ENCODE measurements at regions not wholly inside any gene's neighbourhood (a gene's known extent, or its start where the extent isn't known, plus 50 kb on each side); places are given as distances from the start of the nearest gene placed in this dataset.

- WGBS, 2 experiments (ENCODE audit: insufficient coverage in 1 of 2, insufficient read length in 1 of 2), result 92 to 97% methylated on average over 12 to 24 of the region's 24 CpGs
- Mint-ChIP-seq H3K27me3 (ENCODE audit: insufficient read depth) (peaks cover 6% of the 10 kb centered on the region), H3K36me3 (ENCODE audit: low read depth) (no peaks in the 10 kb centered on the region), H3K4me3 (no peak overlapping the region), H3K4me1 (no peaks in the 10 kb centered on the region), H3K9me3 (peaks cover 1% of the 10 kb centered on the region), H3K27ac (no peak overlapping the region)
- Histone ChIP-seq H3K36me3 (ENCODE audit: control insufficient read depth, insufficient read depth, low read length) (no peaks in the 10 kb centered on the region), H3K4me3 (ENCODE audit: low read length) (no peak overlapping the region), H3K9ac (ENCODE audit: extremely low read depth, low read length, poor library complexity, severe bottlenecking) (no peak overlapping the region), H3K27ac (ENCODE audit: low read depth, low read length) (no peak overlapping the region), H3K27me3 (ENCODE audit: control insufficient read depth, insufficient read depth, low read length, poor library complexity, severe bottlenecking) (peaks cover 5% of the 10 kb centered on the region), H3K9me3 (ENCODE audit: control insufficient read depth, low read length) (no peaks in the 10 kb centered on the region), H3K4me1 (ENCODE audit: control insufficient read depth, insufficient read depth, low read length) (no peaks in the 10 kb centered on the region)
- TF ChIP-seq CTCF (conservative IDR thresholded peaks at IDR 0.05), result no peak
- DNase-seq, result no peak
These were observed 75.2 kb downstream of the YTHDF1 start for GRCh38 chr20:63140514-63141433.

GRCh38 chr20:63139837-63140236 is 76.1 kb downstream of the YTHDF1 start:
- Mint-ChIP-seq H3K9me3 (peaks cover 1% of the 10 kb centered on the region), H3K36me3 (ENCODE audit: low read depth) (no peaks in the 10 kb centered on the region), H3K27ac (no peak overlapping the region), H3K27me3 (ENCODE audit: insufficient read depth) (peaks cover 2% of the 10 kb centered on the region), H3K4me1 (no peaks in the 10 kb centered on the region), H3K4me3 (no peak overlapping the region)
- no peak overlapping the region for H3K4me3 ChIP-seq (ENCODE audit: low read length)
- no peaks in the 10 kb centered on the region for H3K36me3 ChIP-seq (ENCODE audit: control insufficient read depth, insufficient read depth, low read length)
- H3K27ac ChIP-seq (ENCODE audit: low read depth, low read length), result no peak overlapping the region
- no peak overlapping the region for H3K9ac ChIP-seq (ENCODE audit: extremely low read depth, low read length, poor library complexity, severe bottlenecking)
- H3K4me1 ChIP-seq (ENCODE audit: control insufficient read depth, insufficient read depth, low read length), result no peaks in the 10 kb centered on the region
- peaks cover 5% of the 10 kb centered on the region for H3K27me3 ChIP-seq (ENCODE audit: control insufficient read depth, insufficient read depth, low read length, poor library complexity, severe bottlenecking)
- 88 to 91% methylated on average over 14 to 19 of the region's 19 CpGs for WGBS, 2 experiments (ENCODE audit: insufficient coverage in 1 of 2, insufficient read length in 1 of 2)
- no peaks in the 10 kb centered on the region for H3K9me3 ChIP-seq (ENCODE audit: control insufficient read depth, low read length)
- DNase-seq, result no peak
- TF ChIP-seq CTCF (conservative IDR thresholded peaks at IDR 0.05), result no peak

GRCh38 chr20:63139356-63139755 is 76.6 kb downstream of the YTHDF1 start:
- Mint-ChIP-seq H3K27ac (no peak overlapping the region), H3K27me3 (ENCODE audit: insufficient read depth) (peaks cover 2% of the 10 kb centered on the region), H3K4me1 (no peaks in the 10 kb centered on the region), H3K36me3 (ENCODE audit: low read depth) (no peaks in the 10 kb centered on the region), H3K4me3 (no peak overlapping the region), H3K9me3 (peaks cover 1% of the 10 kb centered on the region)
- no peak for DNase-seq
- TF ChIP-seq CTCF (conservative IDR thresholded peaks at IDR 0.05), result no peak
- Histone ChIP-seq H3K4me1 (ENCODE audit: control insufficient read depth, insufficient read depth, low read length) (no peaks in the 10 kb centered on the region), H3K36me3 (ENCODE audit: control insufficient read depth, insufficient read depth, low read length) (no peaks in the 10 kb centered on the region), H3K4me3 (ENCODE audit: low read length) (no peak overlapping the region), H3K27me3 (ENCODE audit: control insufficient read depth, insufficient read depth, low read length, poor library complexity, severe bottlenecking) (peaks cover 5% of the 10 kb centered on the region), H3K9me3 (ENCODE audit: control insufficient read depth, low read length) (no peaks in the 10 kb centered on the region), H3K9ac (ENCODE audit: extremely low read depth, low read length, poor library complexity, severe bottlenecking) (no peak overlapping the region), H3K27ac (ENCODE audit: low read depth, low read length) (no peak overlapping the region)
- 84 to 87% methylated on average over 12 of the region's 12 CpGs for WGBS, 2 experiments (ENCODE audit: insufficient coverage in 1 of 2, insufficient read length in 1 of 2)
